ENCODE measurements at regions not wholly inside any gene's neighbourhood (a gene's known extent, or its start where the extent isn't known, plus 50 kb on each side); places are given as distances from the start of the nearest gene placed in this dataset.

GRCh38 chr13:64278493-64278892 is 2862.8 kb upstream of the PCDH20 start:
- TF ChIP-seq CTCF (IDR thresholded peaks at IDR 0.05) (no peak), POLR2AphosphoS5 (IDR thresholded peaks at IDR 0.05) (no peak), EP300 (IDR thresholded peaks at IDR 0.05) (no peak), POLR2A (IDR thresholded peaks at IDR 0.05) (no peak)

All from gastroesophageal sphincter (tissue), 3 donors.